ENCODE measurements at regions not wholly inside any gene's neighbourhood (a gene's known extent, or its start where the extent isn't known, plus 50 kb on each side); places are given as distances from the start of the nearest gene placed in this dataset.

DNA sequence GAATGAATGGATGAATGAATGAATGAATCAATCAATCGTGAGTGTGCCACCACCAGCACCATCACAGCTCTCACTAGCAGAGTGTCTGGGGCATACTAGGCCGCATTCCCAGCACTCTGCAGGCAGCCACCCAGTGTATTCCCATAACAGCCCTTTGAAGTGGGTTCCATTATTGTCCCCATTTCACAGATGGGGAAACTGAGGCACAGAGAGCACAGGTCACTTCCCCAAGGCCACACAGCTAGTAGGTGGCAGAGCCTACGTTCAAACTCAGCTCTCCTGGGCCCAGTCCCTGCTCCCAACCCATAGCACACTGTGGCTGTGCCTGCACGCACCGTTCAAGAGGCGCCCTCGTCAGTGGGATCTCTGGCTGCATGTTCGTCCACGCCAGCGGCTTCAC, 88.1 kb downstream of the RFLNA start:
- H3K36me3 Mint-ChIP-seq, result peaks cover 20% of the 10 kb centered on the region
- CTCF ChIA-PET, result interaction anchor here (0.5 to 0.9 kb wide), 2 partner anchors 16 to 597 kb away, joined by 3 read pairs; no protein-coding TSS in a partner anchor
- H3K27me3 Mint-ChIP-seq (ENCODE audit: low read depth), result no peaks in the 10 kb centered on the region
- H3K9me3 Mint-ChIP-seq, result no peaks in the 10 kb centered on the region
- no peaks in the 10 kb centered on the region; the same call in 1 of the 2 replicates for H3K4me1 Mint-ChIP-seq
- H3K4me3 Mint-ChIP-seq, result no peak overlapping the region
- DNase-seq (ENCODE audit: low spot score) (no peak), ATAC-seq (no peak)
- POLR2A ChIA-PET, result no interaction called here
- H3K27ac Mint-ChIP-seq, result no peak overlapping the region
- TF ChIP-seq TEAD1 (CRISPR knock-in tag; IDR thresholded peaks at IDR 0.05), result no peak
- no peak for TF ChIP-seq MXD4 (CRISPR knock-in tag; IDR thresholded peaks at IDR 0.05; ENCODE audit: borderline replicate concordance)
- no peak for TF ChIP-seq HMGXB4 (CRISPR knock-in tag; IDR thresholded peaks at IDR 0.05)
- no peak for TF ChIP-seq TEAD4 (CRISPR knock-in tag; IDR thresholded peaks at IDR 0.05)
- no peak for TF ChIP-seq ESRRA (CRISPR knock-in tag; IDR thresholded peaks at IDR 0.05; ENCODE audit: borderline replicate concordance)
- no peak for TF ChIP-seq OVOL2 (CRISPR knock-in tag; IDR thresholded peaks at IDR 0.05; ENCODE audit: borderline replicate concordance)
- no peak for TF ChIP-seq ZNF671 (CRISPR knock-in tag; IDR thresholded peaks at IDR 0.05)
- TF ChIP-seq SMAD4 (CRISPR knock-in tag; IDR thresholded peaks at IDR 0.05), result no peak
- TF ChIP-seq JAZF1 (CRISPR knock-in tag; IDR thresholded peaks at IDR 0.05), result no peak
- TF ChIP-seq, protein P1, sequence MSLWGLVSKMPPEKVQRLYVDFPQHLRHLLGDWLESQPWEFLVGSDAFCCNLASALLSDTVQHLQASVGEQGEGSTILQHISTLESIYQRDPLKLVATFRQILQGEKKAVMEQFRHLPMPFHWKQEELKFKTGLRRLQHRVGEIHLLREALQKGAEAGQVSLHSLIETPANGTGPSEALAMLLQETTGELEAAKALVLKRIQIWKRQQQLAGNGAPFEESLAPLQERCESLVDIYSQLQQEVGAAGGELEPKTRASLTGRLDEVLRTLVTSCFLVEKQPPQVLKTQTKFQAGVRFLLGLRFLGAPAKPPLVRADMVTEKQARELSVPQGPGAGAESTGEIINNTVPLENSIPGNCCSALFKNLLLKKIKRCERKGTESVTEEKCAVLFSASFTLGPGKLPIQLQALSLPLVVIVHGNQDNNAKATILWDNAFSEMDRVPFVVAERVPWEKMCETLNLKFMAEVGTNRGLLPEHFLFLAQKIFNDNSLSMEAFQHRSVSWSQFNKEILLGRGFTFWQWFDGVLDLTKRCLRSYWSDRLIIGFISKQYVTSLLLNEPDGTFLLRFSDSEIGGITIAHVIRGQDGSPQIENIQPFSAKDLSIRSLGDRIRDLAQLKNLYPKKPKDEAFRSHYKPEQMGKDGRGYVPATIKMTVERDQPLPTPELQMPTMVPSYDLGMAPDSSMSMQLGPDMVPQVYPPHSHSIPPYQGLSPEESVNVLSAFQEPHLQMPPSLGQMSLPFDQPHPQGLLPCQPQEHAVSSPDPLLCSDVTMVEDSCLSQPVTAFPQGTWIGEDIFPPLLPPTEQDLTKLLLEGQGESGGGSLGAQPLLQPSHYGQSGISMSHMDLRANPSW (CRISPR knock-in tag; conservative IDR thresholded peaks at IDR 0.05; ENCODE audit: low read depth), result no peak
- TF ChIP-seq FOXP1 (CRISPR knock-in tag; IDR thresholded peaks at IDR 0.05; ENCODE audit: borderline replicate concordance), result no peak
- TF ChIP-seq EMX1 (CRISPR knock-in tag; IDR thresholded peaks at IDR 0.05), result no peak
- no peak for TF ChIP-seq NFATC4 (CRISPR knock-in tag; IDR thresholded peaks at IDR 0.05)
- TF ChIP-seq ZNF281 (CRISPR knock-in tag; IDR thresholded peaks at IDR 0.05), result no peak
- no peak for TF ChIP-seq ZBTB21 (CRISPR knock-in tag; IDR thresholded peaks at IDR 0.05; ENCODE audit: borderline replicate concordance)
- TF ChIP-seq, protein P2, sequence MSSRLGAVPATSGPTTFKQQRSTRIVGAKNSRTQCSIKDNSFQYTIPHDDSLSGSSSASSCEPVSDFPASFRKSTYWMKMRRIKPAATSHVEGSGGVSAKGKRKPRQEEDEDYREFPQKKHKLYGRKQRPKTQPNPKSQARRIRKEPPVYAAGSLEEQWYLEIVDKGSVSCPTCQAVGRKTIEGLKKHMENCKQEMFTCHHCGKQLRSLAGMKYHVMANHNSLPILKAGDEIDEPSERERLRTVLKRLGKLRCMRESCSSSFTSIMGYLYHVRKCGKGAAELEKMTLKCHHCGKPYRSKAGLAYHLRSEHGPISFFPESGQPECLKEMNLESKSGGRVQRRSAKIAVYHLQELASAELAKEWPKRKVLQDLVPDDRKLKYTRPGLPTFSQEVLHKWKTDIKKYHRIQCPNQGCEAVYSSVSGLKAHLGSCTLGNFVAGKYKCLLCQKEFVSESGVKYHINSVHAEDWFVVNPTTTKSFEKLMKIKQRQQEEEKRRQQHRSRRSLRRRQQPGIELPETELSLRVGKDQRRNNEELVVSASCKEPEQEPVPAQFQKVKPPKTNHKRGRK (CRISPR knock-in tag; IDR thresholded peaks at IDR 0.05; ENCODE audit: borderline replicate concordance), result no peak
- no peak for TF ChIP-seq ZNF121 (CRISPR knock-in tag; IDR thresholded peaks at IDR 0.05)
- TF ChIP-seq, protein P3, sequence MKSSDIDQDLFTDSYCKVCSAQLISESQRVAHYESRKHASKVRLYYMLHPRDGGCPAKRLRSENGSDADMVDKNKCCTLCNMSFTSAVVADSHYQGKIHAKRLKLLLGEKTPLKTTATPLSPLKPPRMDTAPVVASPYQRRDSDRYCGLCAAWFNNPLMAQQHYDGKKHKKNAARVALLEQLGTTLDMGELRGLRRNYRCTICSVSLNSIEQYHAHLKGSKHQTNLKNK (CRISPR knock-in tag; IDR thresholded peaks at IDR 0.05), result no peak

Data from WTC11 (cell line).